Keratinocyte (primary cell): ENCODE measurements at regions not wholly inside any gene's neighbourhood (a gene's known extent, or its start where the extent isn't known, plus 50 kb on each side); places are given as distances from the start of the nearest gene placed in this dataset.

Experiments
- CTCF ChIP-seq, 3 experiments: IDR thresholded peaks in 1 of 3; conservative IDR thresholded peaks in 1 of 3; optimal IDR thresholded peaks in 1 of 3; 2 replicates in 2 of 3; 3 replicates in 1 of 3; pipeline versions ENCODE3 to v1.5.1; 2011; ENCODE audit warnings: low read length in 3 of 3, mild to moderate bottlenecking in 3 of 3, moderate library complexity in 2 of 3, control low read depth in 1 of 3, inconsistent platforms in 1 of 3; ENCODE audit not compliant: insufficient read depth in 2 of 3; ENCODE audit errors: extremely low read depth in 1 of 3
- EZH2 ChIP-seq: IDR thresholded peaks from one replicate; pipeline ENCODE4 v1.6.1; 2012; ENCODE audit warnings: inconsistent platforms, mild to moderate bottlenecking, low read length, moderate library complexity

GRCh38 chr11:115895594-115895993 lies 391.4 kb upstream of the CADM1 start:
- no peak for TF ChIP-seq EZH2
- TF ChIP-seq CTCF (optimal IDR thresholded peaks at IDR 0.05 in 1 of 3, IDR thresholded peaks at IDR 0.05 in 1 of 3, conservative IDR thresholded peaks at IDR 0.05 in 1 of 3; ENCODE audit: extremely low read depth in 1 of 3, insufficient read depth in 2 of 3, low read length in 3 of 3): no peak
